ENCODE measurements at regions not wholly inside any gene's neighbourhood (a gene's known extent, or its start where the extent isn't known, plus 50 kb on each side); places are given as distances from the start of the nearest gene placed in this dataset.

GRCh38 chr3:966341-966740 is 126.5 kb upstream of the CNTN6 start:
- TF ChIP-seq POLR2A (IDR thresholded peaks at IDR 0.05; ENCODE audit: extremely low read depth, insufficient read length) = no peak
- no peak for TF ChIP-seq CTCF (IDR thresholded peaks at IDR 0.05; ENCODE audit: low read depth, low read length)
- no peak overlapping the region for H3K4me3 ChIP-seq (ENCODE audit: low read depth, low read length)
- no peak for DNase-seq (ENCODE audit: low read depth)

- H3K4me3 ChIP-seq (ENCODE audit: low read depth, low read length) = no peak overlapping the region
- no peak for DNase-seq (ENCODE audit: low read depth)
These were observed 119.5 kb upstream of the CNTN6 start for GRCh38 chr3:973340-973739.

GRCh38 chr3:976006-976405 is 116.8 kb upstream of the CNTN6 start:
- DNase-seq (ENCODE audit: low read depth) = no peak

More at GRCh38 chr3:973340-973739, 119.5 kb upstream of the CNTN6 start:
- no peak for TF ChIP-seq POLR2A (IDR thresholded peaks at IDR 0.05; ENCODE audit: extremely low read depth, insufficient read length)

GRCh38 chr3:981156-981555 is 111.7 kb upstream of the CNTN6 start:
- no peak for TF ChIP-seq MYC (IDR thresholded peaks at IDR 0.05; ENCODE audit: low read depth, low read length)
- no peak for TF ChIP-seq CTCF (IDR thresholded peaks at IDR 0.05; ENCODE audit: low read depth, low read length)
- no peak for TF ChIP-seq MAX (IDR thresholded peaks at IDR 0.05; ENCODE audit: low read depth, low read length)
- TF ChIP-seq POLR2A (IDR thresholded peaks at IDR 0.05; ENCODE audit: extremely low read depth, insufficient read length) = no peak
- no peak for DNase-seq (ENCODE audit: low read depth)
- H3K4me3 ChIP-seq (ENCODE audit: low read depth, low read length) = no peak overlapping the region

More at GRCh38 chr3:976006-976405, 116.8 kb upstream of the CNTN6 start:
- TF ChIP-seq CTCF (IDR thresholded peaks at IDR 0.05; ENCODE audit: low read depth, low read length) (no peak), MAX (IDR thresholded peaks at IDR 0.05; ENCODE audit: low read depth, low read length) (no peak), POLR2A (IDR thresholded peaks at IDR 0.05; ENCODE audit: extremely low read depth, insufficient read length) (no peak), MYC (IDR thresholded peaks at IDR 0.05; ENCODE audit: low read depth, low read length) (no peak)
- H3K4me3 ChIP-seq (ENCODE audit: low read depth, low read length) = no peak overlapping the region

GRCh38 chr3:988785-989184 is 104.0 kb upstream of the CNTN6 start:
- no peak for TF ChIP-seq MAX (IDR thresholded peaks at IDR 0.05; ENCODE audit: low read depth, low read length)
- no peak for TF ChIP-seq CTCF (IDR thresholded peaks at IDR 0.05; ENCODE audit: low read depth, low read length)
- TF ChIP-seq POLR2A (IDR thresholded peaks at IDR 0.05; ENCODE audit: extremely low read depth, insufficient read length) = no peak
- TF ChIP-seq MYC (IDR thresholded peaks at IDR 0.05; ENCODE audit: low read depth, low read length) = no peak
- no peak overlapping the region for H3K4me3 ChIP-seq (ENCODE audit: low read depth, low read length)
- no peak for DNase-seq (ENCODE audit: low read depth)

GRCh38 chr3:992871-993270 is 100.0 kb upstream of the CNTN6 start:
- H3K4me3 ChIP-seq (ENCODE audit: low read depth, low read length) = no peak overlapping the region
- DNase-seq (ENCODE audit: low read depth) = no peak
- TF ChIP-seq CTCF (IDR thresholded peaks at IDR 0.05; ENCODE audit: low read depth, low read length) = no peak
- no peak for TF ChIP-seq MAX (IDR thresholded peaks at IDR 0.05; ENCODE audit: low read depth, low read length)
- no peak for TF ChIP-seq MYC (IDR thresholded peaks at IDR 0.05; ENCODE audit: low read depth, low read length)
